ENCODE measurements at regions not wholly inside any gene's neighbourhood (a gene's known extent, or its start where the extent isn't known, plus 50 kb on each side); places are given as distances from the start of the nearest gene placed in this dataset.

GRCh38 chr2:230593765-230594164 is 118.9 kb upstream of the CAB39 start:
- H3K9me3 ChIP-seq, result peaks cover 0 to 2% (median 0%) of the 10 kb centered on the region in 4 donors
- no peaks in the 10 kb centered on the region for H3K36me3 ChIP-seq
- H3K27me3 ChIP-seq, result no peaks in the 10 kb centered on the region
- H3K27ac ChIP-seq (replicated peaks in 1 of 4), result no peak overlapping the region
- TF ChIP-seq POLR2A (IDR thresholded peaks at IDR 0.05; ENCODE audit: low read depth), result no peak
- no peak for TF ChIP-seq EP300 (IDR thresholded peaks at IDR 0.05)
- TF ChIP-seq POLR2AphosphoS5 (IDR thresholded peaks at IDR 0.05), result no peak
- TF ChIP-seq CTCF (IDR thresholded peaks at IDR 0.05), result no peak
- intact Hi-C loops (cut with DNase I), result no loop called here
- WGBS, result 80% methylated on average over 1 of the region's 9 CpGs
- H3K4me1 ChIP-seq, result no peaks in the 10 kb centered on the region
- DNase-seq (ENCODE audit: extremely low spot score), result no peak
- H3K4me3 ChIP-seq, result no peak overlapping the region

GRCh38 chr2:230594286-230594840 is 118.3 kb upstream of the CAB39 start:
- Histone ChIP-seq H3K27ac (replicated peaks in 1 of 4) (no peak overlapping the region), H3K9me3 (peaks cover 0 to 4% (median 0%) of the 10 kb centered on the region in 4 donors), H3K27me3 (no peaks in the 10 kb centered on the region), H3K4me3 (no peak overlapping the region), H3K4me1 (no peaks in the 10 kb centered on the region), H3K36me3 (no peaks in the 10 kb centered on the region)
- no peak for DNase-seq (ENCODE audit: extremely low spot score)
- no peak for TF ChIP-seq CTCF (IDR thresholded peaks at IDR 0.05)
- intact Hi-C loops (cut with DNase I), result no loop called here
- 89% methylated on average over 2 of the region's 3 CpGs for WGBS

- Histone ChIP-seq H3K4me1 (no peaks in the 10 kb centered on the region), H3K36me3 (no peaks in the 10 kb centered on the region), H3K4me3 (no peak overlapping the region), H3K27me3 (no peaks in the 10 kb centered on the region), H3K27ac (replicated peaks in 1 of 4) (no peak overlapping the region), H3K9me3 (peaks cover 0 to 4% (median 0%) of the 10 kb centered on the region in 4 donors)
- TF ChIP-seq POLR2A (IDR thresholded peaks at IDR 0.05; ENCODE audit: low read depth), result no peak
- no peak for TF ChIP-seq POLR2AphosphoS5 (IDR thresholded peaks at IDR 0.05)
- no peak for TF ChIP-seq EP300 (IDR thresholded peaks at IDR 0.05)
- TF ChIP-seq CTCF (IDR thresholded peaks at IDR 0.05), result no peak
- DNase-seq (ENCODE audit: extremely low spot score), result no peak
- intact Hi-C loops (cut with DNase I), result no loop called here
- 83% methylated on average over 2 of the region's 2 CpGs for WGBS
These were observed 112.8 kb upstream of the CAB39 start for GRCh38 chr2:230599853-230600252.

- no peak for TF ChIP-seq CTCF (IDR thresholded peaks at IDR 0.05)
- Histone ChIP-seq H3K27me3 (no peaks in the 10 kb centered on the region), H3K36me3 (no peaks in the 10 kb centered on the region), H3K4me1 (no peaks in the 10 kb centered on the region), H3K4me3 (no peak overlapping the region), H3K27ac (replicated peaks in 1 of 4) (no peak overlapping the region), H3K9me3 (peaks cover 0 to 4% (median 0%) of the 10 kb centered on the region in 4 donors)
- 76% methylated on average over 5 of the region's 5 CpGs for WGBS
- DNase-seq (ENCODE audit: extremely low spot score), result no peak
- intact Hi-C loops (cut with DNase I), result no loop called here
These were observed 112.4 kb upstream of the CAB39 start for GRCh38 chr2:230600285-230600684.

GRCh38 chr2:230600881-230601280 is 111.8 kb upstream of the CAB39 start:
- H3K27me3 ChIP-seq, result no peaks in the 10 kb centered on the region
- no peaks in the 10 kb centered on the region for H3K4me1 ChIP-seq
- H3K4me3 ChIP-seq, result no peak overlapping the region
- no peak overlapping the region for H3K27ac ChIP-seq (replicated peaks in 1 of 4)
- no peak for TF ChIP-seq EP300 (IDR thresholded peaks at IDR 0.05)
- no peak for TF ChIP-seq CTCF (IDR thresholded peaks at IDR 0.05)
- TF ChIP-seq POLR2AphosphoS5 (IDR thresholded peaks at IDR 0.05), result no peak
- TF ChIP-seq POLR2A (IDR thresholded peaks at IDR 0.05; ENCODE audit: low read depth), result no peak
- H3K36me3 ChIP-seq, result no peaks in the 10 kb centered on the region
- intact Hi-C loops (cut with DNase I), result no loop called here
- 76% methylated on average over 4 of the region's 4 CpGs for WGBS
- no peak for DNase-seq (ENCODE audit: extremely low spot score)
- peaks cover 0 to 4% (median 0%) of the 10 kb centered on the region in 4 donors for H3K9me3 ChIP-seq

All from esophagus muscularis mucosa (tissue), 4 donors.